ENCODE measurements at regions not wholly inside any gene's neighbourhood (a gene's known extent, or its start where the extent isn't known, plus 50 kb on each side); places are given as distances from the start of the nearest gene placed in this dataset.
A peak's percentile ranks its signal among the peaks of the same experiment; 100 is the strongest.

DNA sequence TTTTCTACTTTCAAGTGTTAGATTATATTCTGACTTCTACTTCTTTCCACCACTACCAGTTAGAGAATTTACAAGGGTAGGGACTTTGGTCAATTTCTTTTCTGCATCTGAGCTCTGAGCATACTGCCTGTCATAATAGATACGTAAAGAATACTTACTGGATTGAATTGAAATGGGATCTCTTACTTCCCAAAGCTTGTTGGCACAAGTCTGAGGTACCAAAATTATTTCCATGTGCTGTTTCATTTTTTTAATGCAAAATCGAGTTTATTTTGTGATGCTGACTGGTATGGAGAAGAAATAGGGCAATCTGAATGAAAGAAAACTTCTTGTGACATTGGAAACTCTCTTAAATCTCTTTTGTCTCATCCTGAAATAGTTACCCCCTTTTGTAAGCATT is 428.9 kb downstream of the SPATA31D1 start:
- H3K36me3 ChIP-seq: no peaks in the 10 kb centered on the region
- H3K4me2 ChIP-seq: no peak overlapping the region
- no peaks in the 10 kb centered on the region for H4K20me1 ChIP-seq (ENCODE audit: low read depth)
- no peak for DNase-seq (ENCODE audit: low spot score)
- peaks cover 9% of the 10 kb centered on the region for H3K9me3 Mint-ChIP-seq
- H2AFZ ChIP-seq (replicated peaks): peak overlapping the region; percentile 42
- H3K4me1 ChIP-seq: no peaks in the 10 kb centered on the region
- H3F3A ChIP-seq (ENCODE audit: low read depth): no peaks in the 10 kb centered on the region
- TF ChIP-seq EZH2 (IDR thresholded peaks at IDR 0.05) (no peak), EZH2phosphoT487 (IDR thresholded peaks at IDR 0.05) (no peak)
- TF ChIP-seq, protein P1, sequence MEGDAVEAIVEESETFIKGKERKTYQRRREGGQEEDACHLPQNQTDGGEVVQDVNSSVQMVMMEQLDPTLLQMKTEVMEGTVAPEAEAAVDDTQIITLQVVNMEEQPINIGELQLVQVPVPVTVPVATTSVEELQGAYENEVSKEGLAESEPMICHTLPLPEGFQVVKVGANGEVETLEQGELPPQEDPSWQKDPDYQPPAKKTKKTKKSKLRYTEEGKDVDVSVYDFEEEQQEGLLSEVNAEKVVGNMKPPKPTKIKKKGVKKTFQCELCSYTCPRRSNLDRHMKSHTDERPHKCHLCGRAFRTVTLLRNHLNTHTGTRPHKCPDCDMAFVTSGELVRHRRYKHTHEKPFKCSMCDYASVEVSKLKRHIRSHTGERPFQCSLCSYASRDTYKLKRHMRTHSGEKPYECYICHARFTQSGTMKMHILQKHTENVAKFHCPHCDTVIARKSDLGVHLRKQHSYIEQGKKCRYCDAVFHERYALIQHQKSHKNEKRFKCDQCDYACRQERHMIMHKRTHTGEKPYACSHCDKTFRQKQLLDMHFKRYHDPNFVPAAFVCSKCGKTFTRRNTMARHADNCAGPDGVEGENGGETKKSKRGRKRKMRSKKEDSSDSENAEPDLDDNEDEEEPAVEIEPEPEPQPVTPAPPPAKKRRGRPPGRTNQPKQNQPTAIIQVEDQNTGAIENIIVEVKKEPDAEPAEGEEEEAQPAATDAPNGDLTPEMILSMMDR (IDR thresholded peaks at IDR 0.05): no peak
- peaks cover 2% of the 10 kb centered on the region for H3K27me3 Mint-ChIP-seq (ENCODE audit: insufficient read depth, low read depth)
- peaks cover 2% of the 10 kb centered on the region for H3K36me3 Mint-ChIP-seq
- no peaks in the 10 kb centered on the region for H3K4me1 Mint-ChIP-seq
- no peak overlapping the region for H3K27ac ChIP-seq
- no peaks in the 10 kb centered on the region for H3K79me2 ChIP-seq (ENCODE audit: low read depth)
- H3K4me3 ChIP-seq: no peak overlapping the region
- H3K4me3 Mint-ChIP-seq: no peak overlapping the region
- no peaks in the 10 kb centered on the region for H3K9me3 ChIP-seq (ENCODE audit: low read depth)
- H3K27me3 ChIP-seq: no peaks in the 10 kb centered on the region
- no peak overlapping the region for H3K27ac Mint-ChIP-seq
- H3K9ac ChIP-seq: no peak overlapping the region

DNA sequence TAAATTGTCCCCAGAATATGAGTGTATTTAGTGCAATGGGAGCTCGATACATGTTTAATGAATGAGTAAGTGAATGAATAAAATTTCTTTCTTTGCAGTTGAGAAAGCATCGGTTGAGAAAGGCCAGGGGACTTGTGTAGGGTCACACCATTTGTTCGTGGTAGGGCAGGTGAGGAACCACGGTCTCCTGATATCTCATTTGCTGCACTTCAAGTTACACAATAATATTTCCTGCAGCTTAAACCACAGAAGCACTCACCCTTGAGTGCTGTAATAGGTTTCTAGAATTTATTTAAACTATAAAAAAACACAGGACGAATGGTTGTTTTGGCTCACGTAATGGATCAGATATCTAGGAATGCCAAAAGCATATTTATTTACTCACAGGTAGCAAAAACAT is 429.8 kb downstream of the SPATA31D1 start:
- H3K9me3 ChIP-seq (ENCODE audit: low read depth): no peaks in the 10 kb centered on the region
- Mint-ChIP-seq H3K9me3 (peaks cover 11% of the 10 kb centered on the region), H3K4me1 (no peaks in the 10 kb centered on the region), H3K36me3 (peaks cover 2% of the 10 kb centered on the region), H3K27me3 (ENCODE audit: insufficient read depth, low read depth) (peaks cover 2% of the 10 kb centered on the region), H3K4me3 (no peak overlapping the region), H3K27ac (no peak overlapping the region)
- H3K4me3 ChIP-seq: no peak overlapping the region
- H3K79me2 ChIP-seq (ENCODE audit: low read depth): no peaks in the 10 kb centered on the region
- no peak overlapping the region for H3K9ac ChIP-seq
- no peak overlapping the region for H3K27ac ChIP-seq
- no peak for DNase-seq (ENCODE audit: low spot score)
- no peaks in the 10 kb centered on the region for H3K27me3 ChIP-seq
- H3K4me2 ChIP-seq: no peak overlapping the region
- H2AFZ ChIP-seq (replicated peaks): peak overlapping the region; percentile 42
- no peaks in the 10 kb centered on the region for H3K36me3 ChIP-seq
- TF ChIP-seq, protein P1 (IDR thresholded peaks at IDR 0.05): no peak
- TF ChIP-seq EZH2 (IDR thresholded peaks at IDR 0.05) (no peak), EZH2phosphoT487 (IDR thresholded peaks at IDR 0.05) (no peak)
- H3F3A ChIP-seq (ENCODE audit: low read depth): no peaks in the 10 kb centered on the region
- H4K20me1 ChIP-seq (ENCODE audit: low read depth): no peaks in the 10 kb centered on the region
- no peaks in the 10 kb centered on the region for H3K4me1 ChIP-seq

DNA sequence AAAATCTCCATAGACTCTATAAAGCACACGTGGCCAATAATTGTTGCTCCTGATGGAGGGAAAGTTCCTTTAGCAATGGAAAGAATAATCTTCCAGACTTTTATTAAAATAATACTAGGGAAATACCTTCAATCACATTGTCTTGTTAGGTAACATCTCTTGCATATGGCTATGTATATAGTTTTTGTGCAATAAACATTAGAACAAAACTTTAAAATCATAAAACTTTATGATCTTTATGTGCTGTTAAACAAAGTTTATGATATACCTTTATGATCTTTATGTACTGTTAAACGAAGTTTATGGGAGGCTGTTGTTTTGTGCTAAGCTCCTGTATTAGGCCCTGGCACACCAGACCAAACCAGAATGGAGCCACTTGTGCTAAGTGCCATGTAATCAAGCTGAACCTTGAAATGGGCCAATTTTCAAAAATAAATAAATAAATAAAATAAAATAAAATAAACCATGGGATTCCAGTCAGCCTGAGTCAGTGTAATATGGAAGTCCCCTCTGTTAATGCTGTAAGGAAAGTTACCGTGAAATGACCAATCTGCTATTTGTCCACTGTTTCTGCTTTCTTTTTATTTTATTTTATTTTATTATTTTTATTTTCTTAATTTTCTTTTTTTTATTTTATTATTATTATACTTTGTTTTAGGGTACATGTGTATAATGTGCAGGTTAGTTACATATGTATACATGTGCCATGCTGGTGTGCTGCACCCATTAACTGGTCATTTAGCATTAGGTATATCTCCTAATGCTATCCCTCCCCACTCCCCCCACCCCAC is 431.3 kb downstream of the SPATA31D1 start:
- no peak overlapping the region for H3K4me3 ChIP-seq
- H2AFZ ChIP-seq (replicated peaks): no peak overlapping the region
- no peaks in the 10 kb centered on the region for H3F3A ChIP-seq (ENCODE audit: low read depth)
- no peak overlapping the region for H3K4me2 ChIP-seq
- H3K27me3 Mint-ChIP-seq (ENCODE audit: insufficient read depth, low read depth): peaks cover 3% of the 10 kb centered on the region
- DNase-seq (ENCODE audit: low spot score): no peak
- H3K36me3 ChIP-seq: no peaks in the 10 kb centered on the region
- H3K36me3 Mint-ChIP-seq: peaks cover 2% of the 10 kb centered on the region
- no peaks in the 10 kb centered on the region for H3K79me2 ChIP-seq (ENCODE audit: low read depth)
- no peaks in the 10 kb centered on the region for H3K4me1 ChIP-seq
- no peak overlapping the region for H3K27ac Mint-ChIP-seq
- H3K9me3 Mint-ChIP-seq: peaks cover 3% of the 10 kb centered on the region
- H3K27ac ChIP-seq: no peak overlapping the region
- no peak overlapping the region for H3K9ac ChIP-seq
- no peaks in the 10 kb centered on the region for H3K9me3 ChIP-seq (ENCODE audit: low read depth)
- no peak overlapping the region for H3K4me3 Mint-ChIP-seq
- TF ChIP-seq, protein P1 (IDR thresholded peaks at IDR 0.05): no peak
- TF ChIP-seq EZH2 (IDR thresholded peaks at IDR 0.05) (no peak), EZH2phosphoT487 (IDR thresholded peaks at IDR 0.05) (no peak)
- H4K20me1 ChIP-seq (ENCODE audit: low read depth): no peaks in the 10 kb centered on the region
- no peaks in the 10 kb centered on the region for H3K27me3 ChIP-seq
- no peaks in the 10 kb centered on the region for H3K4me1 Mint-ChIP-seq
